Putamen (tissue), 1 donor: ENCODE measurements at regions not wholly inside any gene's neighbourhood (a gene's known extent, or its start where the extent isn't known, plus 50 kb on each side); places are given as distances from the start of the nearest gene placed in this dataset.

Experiments used
- DNase-seq: peaks from one replicate; pipeline ENCODE4 v3.0.0-alpha.2; 2016; ENCODE audit warnings: low spot score

- DNase-seq = no peak
Measured at GRCh38 chr18:37654034-37654433, 88.4 kb upstream of the CELF4 start.

DNA sequence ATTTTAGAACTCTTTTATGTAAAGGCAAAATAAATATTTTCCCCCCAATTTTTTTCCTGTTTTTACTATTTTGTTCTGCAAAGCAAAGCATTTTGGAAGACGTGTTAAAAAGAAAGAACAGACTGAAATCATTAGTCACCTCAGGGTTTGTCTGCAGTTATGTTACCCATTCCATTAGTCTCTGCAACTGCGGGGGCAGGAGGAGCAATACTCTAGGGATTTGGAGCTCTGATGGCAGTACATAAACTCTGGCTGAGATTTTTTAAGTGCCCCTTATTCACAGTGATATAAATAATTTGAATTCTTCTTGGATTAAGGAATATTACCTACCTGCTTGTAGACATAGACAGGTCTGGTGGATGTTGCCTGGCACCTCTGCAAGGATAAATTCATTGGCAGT is 88.0 kb upstream of the CELF4 start:
- no peak for DNase-seq

DNA sequence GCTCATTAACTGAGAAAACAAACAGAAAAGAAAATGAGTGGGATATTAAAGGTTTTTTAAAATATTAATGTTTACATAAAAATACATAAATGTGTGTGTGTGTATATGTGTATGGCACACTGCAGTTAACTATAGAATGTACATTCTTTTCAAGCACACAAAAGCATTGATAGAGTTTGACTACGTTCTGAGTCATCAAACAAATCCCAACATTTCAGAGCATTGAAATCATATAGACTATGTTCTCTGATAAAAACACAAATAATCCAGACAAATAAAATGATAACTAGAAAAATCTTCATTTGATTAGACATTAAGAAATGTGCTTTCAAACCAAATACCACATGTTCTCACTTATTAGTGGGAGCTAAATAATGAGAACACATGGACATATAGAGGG is 84.3 kb upstream of the CELF4 start:
- DNase-seq = no peak

DNA sequence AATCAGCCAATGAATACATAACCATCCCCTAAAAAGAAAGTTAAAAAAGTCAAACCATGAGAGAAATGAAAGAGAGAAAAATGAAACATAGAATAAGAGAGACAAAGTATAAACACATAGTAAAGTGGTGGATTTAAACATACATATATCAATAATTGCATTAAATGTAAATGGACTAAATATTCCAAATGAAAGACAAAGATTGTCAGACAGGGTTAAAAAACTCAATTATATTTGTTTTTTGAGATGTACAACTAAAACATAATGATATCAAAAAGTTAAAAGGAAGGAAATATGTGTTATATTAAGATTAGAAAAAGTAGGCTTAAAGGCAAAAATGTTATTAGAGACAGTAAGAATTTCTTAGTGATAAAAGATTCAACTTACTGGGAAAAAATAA is 83.8 kb upstream of the CELF4 start:
- no peak for DNase-seq

DNA sequence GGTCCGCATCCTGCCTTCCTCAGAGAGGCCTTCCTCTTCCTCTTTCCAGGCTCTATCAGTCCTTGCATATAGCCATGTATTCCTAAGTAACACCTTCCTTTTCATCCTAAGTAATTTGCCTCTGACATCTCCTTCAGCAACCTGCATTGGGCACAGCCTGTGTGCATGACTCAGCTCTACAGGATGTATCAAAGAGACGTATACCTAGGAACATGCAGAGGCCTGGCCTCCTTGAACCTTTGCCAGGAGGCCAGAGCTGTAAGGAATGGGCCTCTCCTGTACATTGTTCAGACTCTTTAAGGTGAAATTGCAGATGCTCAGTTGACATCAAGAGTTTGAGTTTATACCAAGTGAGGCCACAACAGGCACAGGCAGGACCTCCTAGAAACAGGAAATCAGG is 76.0 kb upstream of the CELF4 start:
- no peak for DNase-seq

GRCh38 chr18:37640504-37640903 is 74.9 kb upstream of the CELF4 start:
- no peak for DNase-seq

GRCh38 chr18:37639846-37640245 is 74.2 kb upstream of the CELF4 start:
- no peak for DNase-seq

DNA sequence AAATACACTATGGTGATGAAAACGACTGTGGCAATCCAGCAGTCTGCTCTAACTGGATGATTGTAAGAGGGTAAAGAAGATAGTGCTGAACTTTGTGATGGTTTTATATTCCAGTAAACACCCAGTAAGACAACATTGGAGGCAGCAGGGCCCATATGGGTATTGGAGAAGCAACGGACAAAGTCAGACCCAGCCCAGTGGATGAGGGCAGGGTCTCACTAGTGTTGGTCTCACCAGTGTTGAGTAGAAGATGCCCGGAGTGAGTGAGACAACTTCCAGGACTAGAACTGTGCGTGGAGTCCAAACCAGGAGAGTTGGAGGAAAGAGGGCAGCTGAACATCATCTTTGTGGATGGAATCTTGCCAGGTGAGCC is 71.9 kb upstream of the CELF4 start:
- DNase-seq = no peak

DNA sequence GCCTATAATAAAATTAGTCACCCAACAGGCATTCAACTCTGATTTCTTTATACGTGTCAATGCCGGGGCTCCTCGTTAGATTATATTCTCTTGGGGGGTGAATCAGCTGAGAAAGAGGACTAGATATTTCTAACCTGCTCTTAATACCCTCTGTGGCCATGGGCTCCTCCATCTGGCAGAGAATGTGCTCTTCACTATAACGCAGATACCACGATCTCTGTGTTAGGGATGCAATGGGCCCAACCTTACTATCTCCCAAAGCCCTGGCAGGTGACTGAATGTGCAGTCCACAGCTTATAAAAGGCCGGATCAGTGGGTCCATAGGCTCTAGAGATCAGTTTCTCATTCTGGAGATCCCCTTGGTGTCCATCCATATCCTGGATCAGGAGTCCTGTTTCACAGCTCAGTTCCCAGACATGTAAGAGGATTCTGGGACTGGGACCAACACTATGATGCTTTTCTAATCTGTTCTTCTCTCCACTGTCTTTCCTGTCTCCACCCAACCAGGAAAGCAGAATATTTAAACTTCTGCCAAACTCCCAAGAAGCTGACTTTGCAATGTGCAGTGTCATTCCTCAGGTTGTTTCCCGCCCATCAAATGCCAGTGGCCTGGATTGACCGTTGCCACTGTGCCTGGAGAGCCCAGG is 71.4 kb upstream of the CELF4 start:
- no peak for DNase-seq

GRCh38 chr18:37634516-37634915 is 68.9 kb upstream of the CELF4 start:
- no peak for DNase-seq

DNA sequence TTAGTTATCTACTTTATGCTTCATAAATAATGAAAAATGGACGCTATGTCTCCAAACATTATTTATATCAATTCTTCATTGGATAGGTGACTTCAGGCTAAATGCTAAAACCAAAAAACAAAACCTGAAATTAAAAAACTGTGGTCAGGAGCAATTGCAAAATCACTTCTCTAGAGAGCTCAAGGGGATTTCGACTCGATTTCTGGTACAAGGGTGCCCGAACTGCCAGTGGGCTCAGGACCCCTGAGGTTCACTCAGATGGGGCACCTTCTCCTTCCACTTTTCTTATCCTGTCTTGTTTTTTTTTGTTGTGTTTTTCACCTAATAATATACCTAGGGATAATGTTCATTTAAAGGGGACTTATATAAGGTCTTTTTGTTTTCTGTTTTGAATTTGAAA is 65.8 kb upstream of the CELF4 start:
- no peak for DNase-seq

- DNase-seq = no peak
Measured at GRCh38 chr18:37630334-37630733, 64.7 kb upstream of the CELF4 start.

- no peak for DNase-seq
Measured at GRCh38 chr18:37628470-37629220, 63.0 kb upstream of the CELF4 start.

- no peak for DNase-seq
Measured at GRCh38 chr18:37624318-37624717, 58.7 kb upstream of the CELF4 start.

- DNase-seq = no peak
Measured at GRCh38 chr18:37619964-37620363, 54.4 kb upstream of the CELF4 start.

- DNase-seq = no peak
Measured at GRCh38 chr18:37617623-37618022, 52.0 kb upstream of the CELF4 start.
